HG03108 (cell line): ENCODE measurements at regions not wholly inside any gene's neighbourhood (a gene's known extent, or its start where the extent isn't known, plus 50 kb on each side); places are given as distances from the start of the nearest gene placed in this dataset.
"Not testable (repeated sequence)": the region's sequence is repeated elsewhere in the genome, so short reads cannot be mapped to it uniquely, and the experiment has no call there.

Experiments
- ATAC-seq: cut with Tn5 transposase; IDR thresholded peaks from one replicate; pipeline ENCODE4 v1.9.1; 2021; ENCODE audit warnings: moderate library complexity; ENCODE audit not compliant: unreplicated experiment

DNA sequence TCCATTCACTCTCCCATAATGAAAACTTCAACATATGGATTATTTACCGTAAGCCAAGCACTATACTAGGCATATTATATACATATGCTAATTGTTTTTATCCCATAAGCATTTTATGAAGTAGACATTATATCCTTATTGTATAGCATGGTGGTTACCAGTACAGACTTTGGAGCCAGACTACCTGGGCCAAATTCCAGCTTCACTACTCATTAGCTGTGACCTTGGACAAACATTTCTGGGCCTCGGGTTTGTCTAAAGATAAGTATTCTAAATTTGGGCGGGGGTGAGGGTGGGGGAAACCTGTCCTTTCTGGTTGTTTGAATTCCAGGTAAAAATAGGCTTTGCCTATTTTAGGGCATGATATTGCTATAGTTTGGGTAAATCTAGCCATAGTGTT, 66.5 kb upstream of the P2RY1 start:
- no peak for ATAC-seq

DNA sequence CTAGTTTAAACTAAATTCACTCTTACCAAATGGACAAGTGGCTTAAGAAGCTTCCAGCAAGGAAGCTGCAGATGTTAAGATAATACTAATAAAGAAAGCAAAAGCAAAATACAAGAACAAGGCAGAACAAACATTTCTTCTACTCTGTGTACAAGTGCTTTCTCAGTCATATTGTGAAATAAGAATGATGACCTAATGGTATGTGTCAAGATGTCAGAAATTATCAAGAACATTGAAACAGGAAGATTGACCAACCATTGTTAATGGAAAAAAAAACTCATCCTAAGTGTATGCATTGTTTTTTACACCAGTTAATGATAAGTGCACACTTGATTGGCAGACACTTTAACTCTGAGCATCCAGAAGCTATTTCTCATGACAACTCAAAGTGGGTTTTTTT, 65.4 kb upstream of the P2RY1 start:
- no peak for ATAC-seq

DNA sequence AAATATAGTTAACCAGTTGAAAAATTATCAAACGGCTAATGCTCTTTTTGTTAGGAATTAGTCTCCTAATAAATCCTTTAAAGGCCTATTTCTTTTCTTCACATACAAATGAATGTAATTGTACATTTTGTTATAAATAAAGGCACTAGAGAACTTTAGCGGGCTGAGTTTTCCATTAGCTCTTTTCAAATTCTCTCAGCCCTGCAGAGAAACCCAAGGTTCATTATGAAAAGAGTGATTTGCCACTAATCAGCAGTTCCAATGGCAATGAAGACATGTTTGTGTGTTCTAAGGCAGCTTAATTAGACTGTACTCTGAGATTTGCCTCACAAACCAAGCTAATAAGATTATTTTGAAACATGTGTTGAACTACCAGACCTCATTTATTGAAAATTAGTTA, 64.6 kb upstream of the P2RY1 start:
- no peak for ATAC-seq

DNA sequence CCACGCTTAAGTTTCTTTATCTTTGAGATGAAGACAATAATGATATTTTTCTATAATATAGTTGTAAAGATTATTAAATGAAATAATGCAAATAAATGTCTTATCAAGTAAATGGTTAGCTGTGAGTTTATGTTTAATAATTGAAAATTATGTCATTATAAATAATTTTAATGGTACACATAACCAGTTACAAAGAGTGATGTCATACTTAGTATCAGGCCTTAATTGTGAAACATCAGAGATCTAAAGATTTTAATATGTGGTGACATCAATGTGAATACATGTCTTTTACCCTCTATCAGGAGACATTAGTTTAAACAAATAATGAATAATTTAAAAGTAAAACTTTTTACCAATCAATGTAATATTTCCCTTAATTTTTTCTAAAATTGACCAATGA, 63.8 kb upstream of the P2RY1 start:
- no peak for ATAC-seq

DNA sequence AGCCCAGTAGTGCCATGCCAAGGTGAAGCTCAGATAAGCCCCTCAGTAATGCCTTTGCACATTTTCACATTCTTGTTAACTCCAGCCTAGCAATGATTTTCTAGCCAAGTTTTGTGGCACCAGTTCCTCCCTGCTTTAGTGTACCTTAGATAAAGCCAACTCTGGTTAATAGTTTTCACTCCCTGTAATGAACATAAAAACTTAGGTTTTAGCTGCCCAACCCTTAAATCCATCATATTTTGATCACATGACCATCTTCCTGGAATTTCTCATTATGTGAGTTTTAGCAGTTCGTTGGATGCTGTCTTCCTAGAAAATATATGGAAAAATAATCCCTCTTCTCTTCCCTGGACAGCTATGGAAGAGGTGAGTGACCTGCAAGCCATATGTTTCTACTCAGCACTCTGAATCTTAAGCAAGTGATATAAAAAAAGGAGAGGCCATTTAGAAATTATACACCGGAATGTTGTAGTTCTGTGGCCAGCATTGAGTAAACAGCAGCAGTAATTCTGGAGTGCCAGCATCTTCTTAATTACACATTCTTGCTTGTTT, 62.2 kb upstream of the P2RY1 start:
- no peak for ATAC-seq

- ATAC-seq: no peak
Measured at GRCh38 chr3:152773633-152774032, 61.3 kb upstream of the P2RY1 start.

- ATAC-seq: not testable (repeated sequence)
Measured at GRCh38 chr3:152774230-152774629, 60.7 kb upstream of the P2RY1 start.

GRCh38 chr3:152778022-152778421, 56.9 kb upstream of the P2RY1 start:
- ATAC-seq: no peak

DNA sequence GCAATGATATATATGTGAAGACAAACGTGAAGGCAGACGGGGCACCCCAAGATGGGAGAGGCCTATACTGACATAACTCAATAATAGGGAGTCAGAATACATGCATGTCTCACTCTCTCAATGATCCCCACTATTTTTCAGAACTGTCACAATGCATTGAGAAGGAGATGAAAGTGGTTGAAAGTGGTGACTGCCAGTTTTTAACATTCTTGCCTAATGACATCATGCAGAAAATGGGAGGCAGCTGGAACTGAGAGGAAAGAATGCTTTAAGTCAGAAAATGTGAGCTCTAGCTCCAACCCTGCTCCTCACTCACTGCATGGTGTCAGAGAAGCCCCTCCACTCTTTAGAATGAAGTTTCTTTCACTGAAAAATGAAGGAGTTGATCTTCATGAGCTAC, 55.3 kb upstream of the P2RY1 start:
- ATAC-seq: no peak

GRCh38 chr3:152780553-152780952, 54.4 kb upstream of the P2RY1 start:
- ATAC-seq: no peak

GRCh38 chr3:152785051-152785450, 49.9 kb upstream of the P2RY1 start:
- ATAC-seq: no peak
